CD14-positive monocyte (primary cell): ENCODE measurements at regions not wholly inside any gene's neighbourhood (a gene's known extent, or its start where the extent isn't known, plus 50 kb on each side); places are given as distances from the start of the nearest gene placed in this dataset.

Experiments
- DNase-seq, 3 donors: peaks; one replicate each; pipeline ENCODE4 v3.0.0-alpha.2; 2011 to 2022
- H2AFZ ChIP-seq: 2 replicates; pipeline ENCODE4 v1.6.0; 2012; ENCODE audit warnings: mild to moderate bottlenecking, low read depth, low read length, inconsistent platforms; ENCODE audit not compliant: insufficient read depth, poor library complexity, severe bottlenecking
- H3K27ac ChIP-seq, 2 donors: 1 replicate in 1 of 2; 2 replicates in 1 of 2; pipeline ENCODE4 v1.5.1; 2012 to 2013; ENCODE audit warnings: low read length in 2 of 2, control low read depth in 1 of 2, inconsistent platforms in 1 of 2, low read depth in 1 of 2, mild to moderate bottlenecking in 1 of 2
- H3K27me3 ChIP-seq, 2 donors: one replicate each; pipeline versions ENCODE4 v1.6.0 to v1.6.1; 2011 to 2013; ENCODE audit warnings: low read length in 2 of 2; ENCODE audit not compliant: control insufficient read depth in 2 of 2, insufficient read depth in 2 of 2
- H3K36me3 ChIP-seq, 2 donors: replicated peaks in 1 of 2; 1 replicate in 1 of 2; 2 replicates in 1 of 2; pipeline versions ENCODE4 v1.5.1 to v1.6.1; 2012 to 2013; ENCODE audit warnings: low read length in 2 of 2, control low read depth in 1 of 2, inconsistent platforms in 1 of 2, mild to moderate bottlenecking in 1 of 2; ENCODE audit not compliant: insufficient read depth in 2 of 2, control insufficient read depth in 1 of 2
- H3K4me1 ChIP-seq, 2 donors: 1 replicate in 1 of 2; 2 replicates in 1 of 2; pipeline versions ENCODE4 v1.5.1 to v1.6.1; 2012 to 2013; ENCODE audit warnings: low read length in 2 of 2, control low read depth in 1 of 2, inconsistent platforms in 1 of 2, mild to moderate bottlenecking in 1 of 2, moderate library complexity in 1 of 2; ENCODE audit not compliant: insufficient read depth in 2 of 2, control insufficient read depth in 1 of 2
- H3K4me2 ChIP-seq: replicated peaks from 2 replicates; pipeline ENCODE3; 2012; ENCODE audit warnings: low read length, moderate library complexity, mild to moderate bottlenecking; ENCODE audit not compliant: poor library complexity, severe bottlenecking; ENCODE audit errors: extremely low read depth
- H3K4me3 ChIP-seq, 3 experiments: fragments of 200-600 bp in 1 of 3; sonication (generic) in 1 of 3; replicated peaks in 1 of 3; 1 replicate in 2 of 3; 2 replicates in 1 of 3; pipeline ENCODE4 v1.5.1; 2011 to 2013; ENCODE audit warnings: low read length in 3 of 3, mild to moderate bottlenecking in 3 of 3, control low read depth in 2 of 3, low read depth in 2 of 3, inconsistent platforms in 1 of 3, moderate library complexity in 1 of 3
- H3K79me2 ChIP-seq: 2 replicates; pipeline ENCODE4 v1.6.0; 2012; ENCODE audit warnings: mild to moderate bottlenecking, control low read depth, inconsistent platforms, low read length, moderate library complexity; ENCODE audit not compliant: insufficient read depth
- H3K9ac ChIP-seq: 2 replicates; pipeline ENCODE4 v1.6.0; 2017; ENCODE audit warnings: low read length, mild to moderate bottlenecking; ENCODE audit not compliant: insufficient read depth, poor library complexity, severe bottlenecking
- H3K9me3 ChIP-seq, 2 donors: replicated peaks in 1 of 2; 1 replicate in 1 of 2; 2 replicates in 1 of 2; pipeline versions ENCODE4 v1.5.1 to v1.6.1; 2012 to 2013; ENCODE audit warnings: low read length in 2 of 2, control low read depth in 1 of 2; ENCODE audit not compliant: control insufficient read depth in 1 of 2, insufficient read depth in 1 of 2
- H4K20me1 ChIP-seq: 2 replicates; pipeline ENCODE4 v1.6.0; 2012; ENCODE audit warnings: mild to moderate bottlenecking, low read length, control low read depth, moderate library complexity; ENCODE audit not compliant: insufficient read depth
- H3K27ac Mint-ChIP-seq, 7 donors: one replicate each; pipeline ENCODE4 v1.8.0; 2020; ENCODE audit warnings: mild to moderate bottlenecking in 7 of 7, mixed read lengths in 7 of 7, moderate library complexity in 6 of 7, inconsistent platforms in 2 of 7
- H3K27me3 Mint-ChIP-seq, 3 donors: one replicate each; pipeline ENCODE4 v1.8.0; 2021 to 2022; ENCODE audit warnings: low read depth in 3 of 3, mild to moderate bottlenecking in 3 of 3, mixed read lengths in 3 of 3, moderate library complexity in 3 of 3, inconsistent platforms in 1 of 3
- H3K36me3 Mint-ChIP-seq, 2 donors: one replicate each; pipeline ENCODE4 v1.8.0; 2020; ENCODE audit warnings: mixed read lengths in 2 of 2, inconsistent platforms in 1 of 2, mild to moderate bottlenecking in 1 of 2
- H3K4me1 Mint-ChIP-seq: one replicate; pipeline ENCODE4 v1.8.0; 2020; ENCODE audit warnings: mild to moderate bottlenecking, mixed read lengths
- H3K4me3 Mint-ChIP-seq, 2 donors: one replicate each; pipeline ENCODE4 v1.8.0; 2020; ENCODE audit warnings: mild to moderate bottlenecking in 2 of 2, mixed read lengths in 2 of 2, moderate library complexity in 1 of 2
- H3K9me3 Mint-ChIP-seq, 7 donors: one replicate each; pipeline ENCODE4 v1.8.0; 2020 to 2022; ENCODE audit warnings: mixed read lengths in 7 of 7, mild to moderate bottlenecking in 6 of 7, moderate library complexity in 6 of 7, inconsistent platforms in 2 of 7
- WGBS: methylation state at CpG from one replicate; pipeline ENCODE4 v1.1.5; 2013; ENCODE audit warnings: missing lambda C conversion rate; ENCODE audit not compliant: insufficient coverage; 5-methylcytosine and 5-hydroxymethylcytosine counted together
- intact Hi-C, 2 donors: fragments of 100-400 bp; cut with micrococcal nuclease; formaldehyde crosslinking; loops; one replicate each; pipeline versions ENCODE4 v1.15.0 to v1.15.1; 2023
- TF ChIP-seq, protein P1 (sequence below): fragments of 200-600 bp; IDR thresholded peaks from one replicate; pipeline ENCODE4 v1.8.0; 2022; ENCODE audit warnings: antibody characterized with exemption, mild to moderate bottlenecking

DNA sequence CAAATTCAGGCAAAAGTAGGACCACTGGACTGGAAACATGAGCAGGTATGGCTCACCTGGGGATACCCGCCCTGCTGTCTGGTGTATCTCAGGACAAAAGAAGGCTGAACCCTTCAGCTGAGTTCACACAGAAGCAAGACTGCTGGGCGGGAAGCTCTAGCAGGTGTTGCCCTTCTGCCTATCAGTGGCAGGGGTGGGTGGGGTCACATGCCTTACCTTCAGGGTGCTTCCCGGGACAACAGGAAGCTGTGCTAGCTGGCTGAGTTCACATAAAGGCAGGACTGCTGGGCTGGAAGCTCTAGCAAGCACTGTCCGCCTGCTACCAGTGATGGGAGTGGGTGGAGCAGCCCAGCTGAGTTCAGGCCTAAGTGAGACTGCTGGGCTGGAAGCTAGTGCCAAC lies 498.8 kb upstream of the ZNF608 start:
- 88% methylated on average over 4 of the region's 4 CpGs for WGBS
- H3K27me3 ChIP-seq, result no peaks in the 10 kb centered on the region
- no peak for DNase-seq
- Mint-ChIP-seq H3K27me3 (peaks cover 0 to 1% (median 0%) of the 10 kb centered on the region in 3 donors), H3K9me3 (peaks cover 0 to 17% (median 7%) of the 10 kb centered on the region in 7 donors), H3K4me1 (no peaks in the 10 kb centered on the region), H3K4me3 (no peak overlapping the region), H3K27ac (no peak overlapping the region), H3K36me3 (no peaks in the 10 kb centered on the region)
- no peaks in the 10 kb centered on the region for H3K36me3 ChIP-seq
- no peak overlapping the region for H3K4me2 ChIP-seq
- no peaks in the 10 kb centered on the region for H3K79me2 ChIP-seq
- intact Hi-C loops, result no loop called here
- H3K9me3 ChIP-seq, result no peaks in the 10 kb centered on the region
- H3K4me3 ChIP-seq, result no peak overlapping the region
- no peak overlapping the region for H2AFZ ChIP-seq
- no peaks in the 10 kb centered on the region for H3K4me1 ChIP-seq
- H3K9ac ChIP-seq, result no peak overlapping the region
- H4K20me1 ChIP-seq, result no peaks in the 10 kb centered on the region
- H3K27ac ChIP-seq, result no peak overlapping the region
- TF ChIP-seq, protein P1, sequence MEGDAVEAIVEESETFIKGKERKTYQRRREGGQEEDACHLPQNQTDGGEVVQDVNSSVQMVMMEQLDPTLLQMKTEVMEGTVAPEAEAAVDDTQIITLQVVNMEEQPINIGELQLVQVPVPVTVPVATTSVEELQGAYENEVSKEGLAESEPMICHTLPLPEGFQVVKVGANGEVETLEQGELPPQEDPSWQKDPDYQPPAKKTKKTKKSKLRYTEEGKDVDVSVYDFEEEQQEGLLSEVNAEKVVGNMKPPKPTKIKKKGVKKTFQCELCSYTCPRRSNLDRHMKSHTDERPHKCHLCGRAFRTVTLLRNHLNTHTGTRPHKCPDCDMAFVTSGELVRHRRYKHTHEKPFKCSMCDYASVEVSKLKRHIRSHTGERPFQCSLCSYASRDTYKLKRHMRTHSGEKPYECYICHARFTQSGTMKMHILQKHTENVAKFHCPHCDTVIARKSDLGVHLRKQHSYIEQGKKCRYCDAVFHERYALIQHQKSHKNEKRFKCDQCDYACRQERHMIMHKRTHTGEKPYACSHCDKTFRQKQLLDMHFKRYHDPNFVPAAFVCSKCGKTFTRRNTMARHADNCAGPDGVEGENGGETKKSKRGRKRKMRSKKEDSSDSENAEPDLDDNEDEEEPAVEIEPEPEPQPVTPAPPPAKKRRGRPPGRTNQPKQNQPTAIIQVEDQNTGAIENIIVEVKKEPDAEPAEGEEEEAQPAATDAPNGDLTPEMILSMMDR, result no peak

- Histone ChIP-seq H3K27me3 (no peaks in the 10 kb centered on the region), H3K4me2 (no peak overlapping the region), H3K9ac (no peak overlapping the region), H3K9me3 (peaks cover 5 to 12% of the 10 kb centered on the region in 2 donors), H3K27ac (no peak overlapping the region), H4K20me1 (no peaks in the 10 kb centered on the region), H3K4me3 (no peak overlapping the region), H2AFZ (no peak overlapping the region), H3K4me1 (no peaks in the 10 kb centered on the region), H3K36me3 (no peaks in the 10 kb centered on the region), H3K79me2 (no peaks in the 10 kb centered on the region)
- Mint-ChIP-seq H3K27ac (no peak overlapping the region), H3K4me3 (no peak overlapping the region), H3K27me3 (no peaks in the 10 kb centered on the region), H3K9me3 (peaks cover 6 to 26% (median 19%) of the 10 kb centered on the region in 7 donors), H3K36me3 (no peaks in the 10 kb centered on the region), H3K4me1 (no peaks in the 10 kb centered on the region)
- intact Hi-C loops, result no loop called here
- no CpG with 5 or more reads among the region's 2 CpGs for WGBS
- TF ChIP-seq, protein P1, result no peak
- no peak for DNase-seq
Observed at GRCh38 chr5:125249400-125249799, 503.0 kb upstream of the ZNF608 start.
